ENCODE measurements at regions not wholly inside any gene's neighbourhood (a gene's known extent, or its start where the extent isn't known, plus 50 kb on each side); places are given as distances from the start of the nearest gene placed in this dataset.

DNA sequence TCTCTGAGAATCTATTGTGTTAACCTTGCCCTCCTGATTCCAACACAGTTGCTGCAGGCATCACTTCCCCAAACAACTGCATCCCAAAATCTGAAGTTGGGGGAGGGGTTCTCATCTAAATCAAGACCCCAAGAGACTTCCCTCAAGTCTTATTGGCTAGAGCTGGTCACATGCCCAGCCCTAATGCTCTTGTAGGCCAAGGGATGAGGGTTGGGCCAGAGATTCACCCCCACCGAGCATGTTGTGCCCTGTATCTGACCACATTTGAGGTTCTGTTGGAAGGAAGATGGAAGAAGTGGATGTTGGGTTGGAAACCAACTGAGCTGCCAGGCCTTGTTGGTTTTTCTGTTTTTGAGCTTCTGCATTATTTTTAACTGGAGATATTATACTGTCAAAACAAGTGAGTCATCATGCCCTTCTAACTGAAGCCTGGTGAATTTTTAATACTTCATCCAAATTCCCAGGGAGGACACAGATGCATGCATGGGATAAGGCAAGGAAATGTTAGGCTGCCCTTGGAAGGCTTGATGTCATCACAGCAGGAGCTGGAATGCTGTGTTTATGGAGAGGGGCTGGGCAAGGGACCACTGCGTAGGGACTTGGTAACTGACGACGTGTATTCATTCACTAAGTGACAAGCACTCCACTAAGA is 68.6 kb upstream of the CACUL1 start:
- TF ChIP-seq CEBPB (IDR thresholded peaks at IDR 0.05), result no peak
- TF ChIP-seq USF2 (IDR thresholded peaks at IDR 0.05), result no peak
- TF ChIP-seq POLR2AphosphoS2 (conservative IDR thresholded peaks at IDR 0.05; ENCODE audit: low read length), result no peak
- TF ChIP-seq, protein P1, sequence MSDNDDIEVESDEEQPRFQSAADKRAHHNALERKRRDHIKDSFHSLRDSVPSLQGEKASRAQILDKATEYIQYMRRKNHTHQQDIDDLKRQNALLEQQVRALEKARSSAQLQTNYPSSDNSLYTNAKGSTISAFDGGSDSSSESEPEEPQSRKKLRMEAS (IDR thresholded peaks at IDR 0.05), result no peak
- TF ChIP-seq, protein P2, sequence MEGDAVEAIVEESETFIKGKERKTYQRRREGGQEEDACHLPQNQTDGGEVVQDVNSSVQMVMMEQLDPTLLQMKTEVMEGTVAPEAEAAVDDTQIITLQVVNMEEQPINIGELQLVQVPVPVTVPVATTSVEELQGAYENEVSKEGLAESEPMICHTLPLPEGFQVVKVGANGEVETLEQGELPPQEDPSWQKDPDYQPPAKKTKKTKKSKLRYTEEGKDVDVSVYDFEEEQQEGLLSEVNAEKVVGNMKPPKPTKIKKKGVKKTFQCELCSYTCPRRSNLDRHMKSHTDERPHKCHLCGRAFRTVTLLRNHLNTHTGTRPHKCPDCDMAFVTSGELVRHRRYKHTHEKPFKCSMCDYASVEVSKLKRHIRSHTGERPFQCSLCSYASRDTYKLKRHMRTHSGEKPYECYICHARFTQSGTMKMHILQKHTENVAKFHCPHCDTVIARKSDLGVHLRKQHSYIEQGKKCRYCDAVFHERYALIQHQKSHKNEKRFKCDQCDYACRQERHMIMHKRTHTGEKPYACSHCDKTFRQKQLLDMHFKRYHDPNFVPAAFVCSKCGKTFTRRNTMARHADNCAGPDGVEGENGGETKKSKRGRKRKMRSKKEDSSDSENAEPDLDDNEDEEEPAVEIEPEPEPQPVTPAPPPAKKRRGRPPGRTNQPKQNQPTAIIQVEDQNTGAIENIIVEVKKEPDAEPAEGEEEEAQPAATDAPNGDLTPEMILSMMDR (IDR thresholded peaks at IDR 0.05), result no peak
- no peak for TF ChIP-seq RFX5 (IDR thresholded peaks at IDR 0.05)
- no peak for TF ChIP-seq POLR2A (IDR thresholded peaks at IDR 0.05; ENCODE audit: low read length)
- TF ChIP-seq SMC3 (IDR thresholded peaks at IDR 0.05), result no peak
- no peak for TF ChIP-seq TFCP2L1 (CRISPR knock-in tag; IDR thresholded peaks at IDR 0.05)
- TF ChIP-seq CHD4 (IDR thresholded peaks at IDR 0.05; ENCODE audit: borderline replicate concordance), result no peak
- TF ChIP-seq, protein P3, sequence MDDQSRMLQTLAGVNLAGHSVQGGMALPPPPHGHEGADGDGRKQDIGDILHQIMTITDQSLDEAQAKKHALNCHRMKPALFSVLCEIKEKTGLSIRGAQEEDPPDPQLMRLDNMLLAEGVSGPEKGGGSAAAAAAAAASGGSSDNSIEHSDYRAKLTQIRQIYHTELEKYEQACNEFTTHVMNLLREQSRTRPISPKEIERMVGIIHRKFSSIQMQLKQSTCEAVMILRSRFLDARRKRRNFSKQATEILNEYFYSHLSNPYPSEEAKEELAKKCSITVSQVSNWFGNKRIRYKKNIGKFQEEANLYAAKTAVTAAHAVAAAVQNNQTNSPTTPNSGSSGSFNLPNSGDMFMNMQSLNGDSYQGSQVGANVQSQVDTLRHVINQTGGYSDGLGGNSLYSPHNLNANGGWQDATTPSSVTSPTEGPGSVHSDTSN (IDR thresholded peaks at IDR 0.05), result no peak
- no peak for TF ChIP-seq KDM1A (IDR thresholded peaks at IDR 0.05; ENCODE audit: low read depth)
- TF ChIP-seq REST (IDR thresholded peaks at IDR 0.05), result no peak
